ENCODE measurements at regions not wholly inside any gene's neighbourhood (a gene's known extent, or its start where the extent isn't known, plus 50 kb on each side); places are given as distances from the start of the nearest gene placed in this dataset.

- TF ChIP-seq EZH2 (IDR thresholded peaks at IDR 0.05; ENCODE audit: borderline replicate concordance, low read depth, low read length, severe bottlenecking) (no peak), CTCF (IDR thresholded peaks at IDR 0.05; ENCODE audit: borderline replicate concordance, extremely low read depth, low read length, poor library complexity, severe bottlenecking) (no peak)
Observed at GRCh38 chr15:95937128-95937528, 393.4 kb upstream of the NR2F2 start.
